ENCODE measurements at regions not wholly inside any gene's neighbourhood (a gene's known extent, or its start where the extent isn't known, plus 50 kb on each side); places are given as distances from the start of the nearest gene placed in this dataset.
"Not testable (repeated sequence)": the region's sequence is repeated elsewhere in the genome, so short reads cannot be mapped to it uniquely, and the experiment has no call there.

GRCh38 chr2:51263951-51264350 is 232.0 kb upstream of the NRXN1 start:
- H3K36me3 ChIP-seq (replicated peaks; ENCODE audit: insufficient read depth, low read depth), result no peaks in the 10 kb centered on the region
- H3K27ac ChIP-seq, result no peak overlapping the region
- no peak overlapping the region for H3K4me3 ChIP-seq
- no peak for TF ChIP-seq EZH2phosphoT487 (IDR thresholded peaks at IDR 0.05; ENCODE audit: low read depth, severe bottlenecking, unreplicated experiment)
- no peak for TF ChIP-seq CTCF (IDR thresholded peaks at IDR 0.05; ENCODE audit: poor library complexity)
- no peak for TF ChIP-seq EZH2 (IDR thresholded peaks at IDR 0.05; ENCODE audit: borderline replicate concordance)
- H2AFZ ChIP-seq, result no peak overlapping the region
- DNase-seq (ENCODE audit: low spot score), result no peak
- H3K9me2 ChIP-seq (replicated peaks; ENCODE audit: insufficient read depth), result no peaks in the 10 kb centered on the region
- no peak overlapping the region for H3K4me2 ChIP-seq
- H3K27me3 ChIP-seq, result no peaks in the 10 kb centered on the region
- H3K79me2 ChIP-seq, result no peaks in the 10 kb centered on the region
- H3K9me3 ChIP-seq (ENCODE audit: low read depth), result no peaks in the 10 kb centered on the region
- 82% methylated on average over 3 of the region's 3 CpGs for WGBS (ENCODE audit: low lambda C conversion rate, missing lambda C conversion rate)
- no peaks in the 10 kb centered on the region for H3K4me1 ChIP-seq (ENCODE audit: insufficient read depth)
- no peaks in the 10 kb centered on the region for H4K20me1 ChIP-seq (ENCODE audit: insufficient read depth, poor library complexity, severe bottlenecking)

- H3K9me3 ChIP-seq (ENCODE audit: low read depth); H4K20me1 ChIP-seq (ENCODE audit: insufficient read depth, poor library complexity, severe bottlenecking); H3K4me2 ChIP-seq; DNase-seq (ENCODE audit: low spot score); H3K27me3 ChIP-seq; H3K4me1 ChIP-seq (ENCODE audit: insufficient read depth); H3K27ac ChIP-seq; H3K9me2 ChIP-seq (replicated peaks; ENCODE audit: insufficient read depth); H3K36me3 ChIP-seq (replicated peaks; ENCODE audit: insufficient read depth, low read depth); H3K4me3 ChIP-seq; H2AFZ ChIP-seq; H3K79me2 ChIP-seq: not testable (repeated sequence)
- WGBS (ENCODE audit: low lambda C conversion rate, missing lambda C conversion rate), result 75% methylated on average over 2 of the region's 2 CpGs
These were observed 231.2 kb upstream of the NRXN1 start for GRCh38 chr2:51263101-51263500.

DNA sequence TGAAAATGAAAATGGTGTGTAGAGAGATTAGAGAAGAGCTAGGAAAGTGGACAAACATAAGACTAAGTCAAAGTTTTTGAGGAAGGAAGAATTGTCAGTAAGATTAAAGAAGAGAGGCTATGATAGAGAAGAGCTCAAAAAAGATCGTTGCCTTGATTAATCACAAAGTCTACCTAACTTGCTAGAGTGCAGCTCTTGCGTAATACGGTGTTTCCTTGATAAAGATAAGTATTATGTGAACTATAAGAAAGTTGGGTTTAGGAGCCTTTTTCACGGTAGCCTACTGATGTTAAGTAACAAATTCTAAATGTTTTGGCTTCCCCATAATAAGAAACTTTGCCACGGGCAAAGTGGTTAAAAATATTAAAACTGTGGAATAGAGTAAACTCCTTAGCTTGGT is 226.4 kb upstream of the NRXN1 start:
- WGBS (ENCODE audit: low lambda C conversion rate, missing lambda C conversion rate), result 91% methylated on average over 5 of the region's 5 CpGs

GRCh38 chr2:51256736-51257135 is 224.8 kb upstream of the NRXN1 start:
- 89% methylated on average over 5 of the region's 5 CpGs for WGBS (ENCODE audit: low lambda C conversion rate, missing lambda C conversion rate)
- no peak overlapping the region for H3K4me3 ChIP-seq
- H3K27me3 ChIP-seq, result no peaks in the 10 kb centered on the region
- TF ChIP-seq CTCF (IDR thresholded peaks at IDR 0.05; ENCODE audit: poor library complexity), result no peak
- no peak for TF ChIP-seq EZH2 (IDR thresholded peaks at IDR 0.05; ENCODE audit: borderline replicate concordance)
- no peak for TF ChIP-seq EZH2phosphoT487 (IDR thresholded peaks at IDR 0.05; ENCODE audit: low read depth, severe bottlenecking, unreplicated experiment)
- no peaks in the 10 kb centered on the region for H4K20me1 ChIP-seq (ENCODE audit: insufficient read depth, poor library complexity, severe bottlenecking)
- H3K9me3 ChIP-seq (ENCODE audit: low read depth), result no peaks in the 10 kb centered on the region
- H3K27ac ChIP-seq, result no peak overlapping the region
- H3K4me2 ChIP-seq, result no peak overlapping the region
- H3K36me3 ChIP-seq (replicated peaks; ENCODE audit: insufficient read depth, low read depth), result no peaks in the 10 kb centered on the region
- no peak overlapping the region for H2AFZ ChIP-seq
- no peaks in the 10 kb centered on the region for H3K9me2 ChIP-seq (replicated peaks; ENCODE audit: insufficient read depth)
- H3K79me2 ChIP-seq, result no peaks in the 10 kb centered on the region
- no peak for DNase-seq (ENCODE audit: low spot score)
- no peaks in the 10 kb centered on the region for H3K4me1 ChIP-seq (ENCODE audit: insufficient read depth)

More for the DNA sequence above, 226.4 kb upstream of the NRXN1 start:
- H4K20me1 ChIP-seq (ENCODE audit: insufficient read depth, poor library complexity, severe bottlenecking), result no peaks in the 10 kb centered on the region
- H3K4me3 ChIP-seq, result no peak overlapping the region
- no peaks in the 10 kb centered on the region for H3K27me3 ChIP-seq
- H3K9me2 ChIP-seq (replicated peaks; ENCODE audit: insufficient read depth), result no peaks in the 10 kb centered on the region
- no peak overlapping the region for H2AFZ ChIP-seq
- no peaks in the 10 kb centered on the region for H3K4me1 ChIP-seq (ENCODE audit: insufficient read depth)
- TF ChIP-seq CTCF (IDR thresholded peaks at IDR 0.05; ENCODE audit: poor library complexity), result no peak
- no peak for TF ChIP-seq EZH2phosphoT487 (IDR thresholded peaks at IDR 0.05; ENCODE audit: low read depth, severe bottlenecking, unreplicated experiment)
- no peak for DNase-seq (ENCODE audit: low spot score)
- H3K4me2 ChIP-seq, result no peak overlapping the region
- no peaks in the 10 kb centered on the region for H3K9me3 ChIP-seq (ENCODE audit: low read depth)
- H3K36me3 ChIP-seq (replicated peaks; ENCODE audit: insufficient read depth, low read depth), result no peaks in the 10 kb centered on the region
- H3K79me2 ChIP-seq, result no peaks in the 10 kb centered on the region
- no peak overlapping the region for H3K27ac ChIP-seq
